ENCODE measurements at regions not wholly inside any gene's neighbourhood (a gene's known extent, or its start where the extent isn't known, plus 50 kb on each side); places are given as distances from the start of the nearest gene placed in this dataset. TPM values are rescaled to one million over a fixed set of nuclear protein-coding genes. Genes with fewer than 3 reads are reported as not detected.
"Not testable (repeated sequence)": the region's sequence is repeated elsewhere in the genome, so short reads cannot be mapped to it uniquely, and the experiment has no call there.

DNA sequence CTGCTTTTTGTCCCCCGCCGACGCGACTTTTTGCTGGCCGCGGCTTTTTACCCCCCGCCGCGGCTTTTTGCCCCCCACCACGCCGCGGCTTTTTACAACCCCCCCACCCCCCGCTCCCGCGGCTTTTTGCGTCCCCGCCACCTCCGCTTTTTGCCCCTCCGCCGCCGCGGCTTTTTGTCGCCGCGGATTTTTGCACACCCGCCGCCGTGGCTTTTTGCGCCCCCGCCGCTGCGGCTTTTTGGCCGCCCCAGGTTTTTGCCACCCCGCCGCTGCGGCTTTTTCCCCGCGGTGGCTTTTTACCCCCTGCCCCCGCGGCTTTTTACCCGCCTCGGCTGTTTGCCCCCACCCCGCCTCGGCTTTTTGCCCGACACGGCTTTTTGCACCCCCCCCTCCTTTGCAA lies 205.5 kb downstream of the CCT8L2 start:
- ATAC-seq (ENCODE audit: low FRiP score) (no peak), DNase-seq (ENCODE audit: low spot score) (no peak)
- TF ChIP-seq, protein P1, sequence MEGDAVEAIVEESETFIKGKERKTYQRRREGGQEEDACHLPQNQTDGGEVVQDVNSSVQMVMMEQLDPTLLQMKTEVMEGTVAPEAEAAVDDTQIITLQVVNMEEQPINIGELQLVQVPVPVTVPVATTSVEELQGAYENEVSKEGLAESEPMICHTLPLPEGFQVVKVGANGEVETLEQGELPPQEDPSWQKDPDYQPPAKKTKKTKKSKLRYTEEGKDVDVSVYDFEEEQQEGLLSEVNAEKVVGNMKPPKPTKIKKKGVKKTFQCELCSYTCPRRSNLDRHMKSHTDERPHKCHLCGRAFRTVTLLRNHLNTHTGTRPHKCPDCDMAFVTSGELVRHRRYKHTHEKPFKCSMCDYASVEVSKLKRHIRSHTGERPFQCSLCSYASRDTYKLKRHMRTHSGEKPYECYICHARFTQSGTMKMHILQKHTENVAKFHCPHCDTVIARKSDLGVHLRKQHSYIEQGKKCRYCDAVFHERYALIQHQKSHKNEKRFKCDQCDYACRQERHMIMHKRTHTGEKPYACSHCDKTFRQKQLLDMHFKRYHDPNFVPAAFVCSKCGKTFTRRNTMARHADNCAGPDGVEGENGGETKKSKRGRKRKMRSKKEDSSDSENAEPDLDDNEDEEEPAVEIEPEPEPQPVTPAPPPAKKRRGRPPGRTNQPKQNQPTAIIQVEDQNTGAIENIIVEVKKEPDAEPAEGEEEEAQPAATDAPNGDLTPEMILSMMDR (IDR thresholded peaks at IDR 0.05) = no peak

DNA sequence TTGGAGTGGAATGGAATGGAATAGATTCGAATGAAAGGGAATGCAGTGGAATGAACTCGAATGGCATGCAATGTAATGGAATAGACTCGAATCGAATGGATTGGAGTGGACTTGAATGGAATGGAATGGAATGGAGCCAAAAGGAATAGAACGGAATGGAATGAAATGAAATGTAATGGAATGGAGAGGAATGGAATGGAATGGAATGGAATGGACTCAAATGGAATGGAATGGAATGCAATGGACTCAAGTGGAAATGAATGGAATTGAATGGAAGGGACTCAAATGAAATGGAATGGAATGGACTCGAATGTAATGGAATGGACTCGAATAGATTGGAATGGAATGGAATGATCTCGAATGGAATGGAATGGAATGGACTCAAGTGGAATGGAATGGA lies 231.3 kb downstream of the CCT8L2 start:
- not testable (repeated sequence) for ATAC-seq (ENCODE audit: low FRiP score); DNase-seq (ENCODE audit: low spot score)

DNA sequence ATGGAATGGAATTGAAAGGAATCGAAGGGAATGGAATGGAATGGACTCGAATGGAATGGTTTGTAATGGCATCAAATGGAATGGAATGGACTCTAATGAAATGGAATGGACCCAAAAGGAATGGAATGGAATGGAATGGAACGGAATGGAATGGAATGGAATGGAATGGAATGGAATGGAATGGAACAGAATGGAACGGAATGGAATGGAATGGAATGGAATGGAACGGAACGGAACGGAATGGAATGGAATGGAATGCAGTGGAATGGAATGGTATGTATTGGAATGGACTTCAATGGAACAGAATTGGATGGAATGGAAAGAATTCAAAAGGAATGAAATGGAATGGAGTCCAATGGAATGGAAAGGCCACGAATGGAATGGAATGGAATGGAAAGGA lies 240.0 kb downstream of the CCT8L2 start:
- DNase-seq (ENCODE audit: low spot score) = not testable (repeated sequence)
- peak; percentile 100 for ATAC-seq (ENCODE audit: low FRiP score)

DNA sequence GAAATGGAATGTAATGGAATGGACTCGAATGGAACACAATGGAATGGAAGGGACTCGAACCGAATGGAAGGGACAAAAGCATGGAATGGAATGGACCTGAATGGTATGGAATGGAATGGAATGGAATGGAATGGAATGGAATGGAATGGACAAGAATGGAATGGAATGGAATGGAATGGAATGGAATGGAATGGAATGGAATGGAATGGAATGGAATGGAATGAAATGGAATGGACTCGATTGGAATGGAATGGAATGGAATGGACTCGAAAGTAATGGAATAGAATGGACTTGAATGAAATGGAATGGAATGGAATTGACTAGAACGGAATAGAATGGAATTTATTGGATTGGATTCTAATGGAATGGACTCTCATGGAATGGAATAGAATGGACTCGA lies 245.5 kb downstream of the CCT8L2 start:
- DNase-seq (ENCODE audit: low spot score); ATAC-seq (ENCODE audit: low FRiP score): not testable (repeated sequence)

DNA sequence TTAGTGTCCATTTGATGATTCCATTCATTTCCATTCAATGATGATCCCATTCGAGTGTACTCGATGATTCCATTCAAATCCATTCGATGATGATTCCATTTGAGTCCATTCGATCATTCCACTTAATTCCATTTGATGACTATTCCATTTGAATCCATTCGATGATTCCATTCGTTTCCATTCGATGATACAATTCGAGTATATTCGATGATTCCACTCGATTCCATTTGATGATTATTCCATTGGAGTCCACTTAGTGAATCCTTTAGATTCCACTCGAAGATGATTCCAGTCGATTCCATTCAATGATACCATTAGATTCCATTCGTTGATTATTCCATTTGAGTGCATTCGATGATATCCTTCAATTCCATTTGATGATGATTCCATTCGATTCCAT lies 277.0 kb downstream of the CCT8L2 start:
- not testable (repeated sequence) for ATAC-seq (ENCODE audit: low FRiP score); DNase-seq (ENCODE audit: low spot score)

Small RNA genes in the stretch of these regions (small RNA-seq; reads per million reads assigned to genes)
- not detected for gene AC137499.1

Data from omental fat pad (tissue), 3 donors.